ENCODE measurements at regions not wholly inside any gene's neighbourhood (a gene's known extent, or its start where the extent isn't known, plus 50 kb on each side); places are given as distances from the start of the nearest gene placed in this dataset.

- H2BK12ac ChIP-seq (ENCODE audit: low read depth, low read length): no peak overlapping the region
- H3K56ac ChIP-seq (replicated peaks; ENCODE audit: insufficient read length, low read depth, low read length): no peak overlapping the region
- H3K9me3 ChIP-seq (ENCODE audit: insufficient read depth in 2 of 2, low read depth in 1 of 2, low read length in 1 of 2): no peaks in the 10 kb centered on the region
- no peak for TF ChIP-seq MAFK (IDR thresholded peaks at IDR 0.05; ENCODE audit: low read depth, low read length)
- TF ChIP-seq PHF8 (conservative IDR thresholded peaks at IDR 0.05; ENCODE audit: low read depth, low read length): no peak
- no peak for TF ChIP-seq SP4 (IDR thresholded peaks at IDR 0.05; ENCODE audit: low read length)
- no peak for TF ChIP-seq EZH2 (IDR thresholded peaks at IDR 0.05; ENCODE audit: low read depth, low read length, severe bottlenecking)
- TF ChIP-seq GTF2F1 (IDR thresholded peaks at IDR 0.05; ENCODE audit: borderline replicate concordance, low read depth, low read length): no peak
- TF ChIP-seq HDAC6 (IDR thresholded peaks at IDR 0.05; ENCODE audit: low read depth, low read length): no peak
- no peak overlapping the region for H4K91ac ChIP-seq (replicated peaks; ENCODE audit: insufficient read length, low read length)
- no peak overlapping the region for H4K5ac ChIP-seq (ENCODE audit: insufficient read length, low read depth, low read length)
- CTCF ChIA-PET (ENCODE audit: partially characterized antibody): interaction anchor here (1.4 kb wide), 1 partner anchor 12 kb away, joined by 4 read pairs; no protein-coding TSS in a partner anchor
- no peaks in the 10 kb centered on the region for H3K79me1 ChIP-seq (ENCODE audit: low read depth, low read length)
- no peak overlapping the region for H2BK5ac ChIP-seq (ENCODE audit: low read depth, low read length)
- no peak overlapping the region for H3K18ac ChIP-seq (ENCODE audit: extremely low read depth, low read length)
- no peaks in the 10 kb centered on the region for H3K36me3 ChIP-seq (ENCODE audit: control insufficient read depth in 2 of 4, insufficient read depth in 4 of 4, low read length in 3 of 4)
- H3K4me2 ChIP-seq (ENCODE audit: insufficient read depth in 1 of 2, low read depth in 2 of 2, low read length in 2 of 2): no peak overlapping the region
- H3K23ac ChIP-seq (ENCODE audit: insufficient read length): no peak overlapping the region
- DNase-seq (ENCODE audit: low read depth in 1 of 2, low spot score in 2 of 2) (no peak), FAIRE-seq (no peak)
- no peak overlapping the region for H4K8ac ChIP-seq (ENCODE audit: extremely low read depth, insufficient read depth, low read length)
- H2BK120ac ChIP-seq (replicated peaks; ENCODE audit: low read depth, low read length): no peak overlapping the region
- no peak overlapping the region for H3K4ac ChIP-seq (replicated peaks; ENCODE audit: insufficient read length, low read depth, low read length)
- H3K4me1 ChIP-seq (replicated peaks in 1 of 4; ENCODE audit: control insufficient read depth in 3 of 4, insufficient read depth in 4 of 4, low read length in 3 of 4): 0 out of 7 replicates have a peak, but pooled peaks cover 0 to 1% (median 0%) of the 10 kb centered on the region in 4 experiments
- H2AFZ ChIP-seq (ENCODE audit: low read length): no peak overlapping the region
- no peak overlapping the region for H3K9ac ChIP-seq (replicated peaks in 1 of 4; ENCODE audit: extremely low read depth in 1 of 4, low read depth in 3 of 4, low read length in 3 of 4)
- H3K27me3 ChIP-seq (replicated peaks in 1 of 4; ENCODE audit: control insufficient read depth in 3 of 4, extremely low read depth in 1 of 4, insufficient read depth in 3 of 4, low read length in 3 of 4): no peaks in the 10 kb centered on the region
- POLR2A ChIA-PET (ENCODE audit: partially characterized antibody): no interaction called here
- H3K4me3 ChIP-seq (ENCODE audit: extremely low read depth in 1 of 4, insufficient read depth in 2 of 4, low read depth in 3 of 4, low read length in 4 of 4): no peak overlapping the region
- H3K23me2 ChIP-seq (ENCODE audit: low read depth, low read length): no peaks in the 10 kb centered on the region
- no peak overlapping the region for H2BK20ac ChIP-seq (ENCODE audit: low read length)
- H2AK5ac ChIP-seq (ENCODE audit: low read depth, low read length): no peak overlapping the region
- H3K27ac ChIP-seq (ENCODE audit: low read depth, low read length): no peak overlapping the region
- H3K14ac ChIP-seq (ENCODE audit: insufficient read length): no peak overlapping the region
- no peaks in the 10 kb centered on the region for H3K79me2 ChIP-seq (ENCODE audit: control insufficient read depth in 1 of 2, insufficient read depth in 2 of 2, low read length in 2 of 2)
- H4K20me1 ChIP-seq (replicated peaks in 1 of 2; ENCODE audit: control insufficient read depth in 1 of 2, insufficient read depth in 2 of 2, low read length in 2 of 2): no peaks in the 10 kb centered on the region
- no peak overlapping the region for H2BK15ac ChIP-seq (ENCODE audit: low read length)
These were observed 531.1 kb upstream of the CDH6 start for GRCh38 chr5:30662373-30662772.

All from H1 (cell line).